H9 (cell line): ENCODE measurements at regions not wholly inside any gene's neighbourhood (a gene's known extent, or its start where the extent isn't known, plus 50 kb on each side); places are given as distances from the start of the nearest gene placed in this dataset.

Experiments
- DNase-seq: peaks from one replicate; pipeline ENCODE4 v3.0.0-alpha.2; 2017
- H2AFZ ChIP-seq: one replicate; pipeline ENCODE4 v1.6.1; 2013; ENCODE audit warnings: mild to moderate bottlenecking, low read length, control low read depth, moderate library complexity
- H2AK5ac ChIP-seq: 2 replicates; pipeline ENCODE4 v1.6.1; 2013; ENCODE audit warnings: low read length, control low read depth, mixed read lengths; ENCODE audit not compliant: insufficient read length
- H2BK120ac ChIP-seq: one replicate; pipeline ENCODE4 v1.6.1; 2013; ENCODE audit warnings: low read depth, mild to moderate bottlenecking, low read length, control low read depth, inconsistent platforms; ENCODE audit not compliant: poor library complexity, severe bottlenecking
- H2BK12ac ChIP-seq: 2 replicates; pipeline ENCODE4 v1.6.1; 2013; ENCODE audit warnings: low read length, control low read depth, mixed read lengths, low read depth; ENCODE audit not compliant: insufficient read length
- H2BK15ac ChIP-seq: 2 replicates; pipeline ENCODE4 v1.6.1; 2013; ENCODE audit warnings: low read depth, low read length, control low read depth
- H2BK20ac ChIP-seq: one replicate; pipeline ENCODE4 v1.6.1; 2013; ENCODE audit warnings: low read depth, mild to moderate bottlenecking, low read length, control low read depth, inconsistent platforms; ENCODE audit not compliant: poor library complexity, severe bottlenecking
- H2BK5ac ChIP-seq: 2 replicates; pipeline ENCODE4 v1.6.1; 2013; ENCODE audit warnings: low read length, control low read depth, mixed read lengths; ENCODE audit not compliant: insufficient read length
- H3K14ac ChIP-seq: 2 replicates; pipeline ENCODE4 v1.6.1; 2013; ENCODE audit warnings: low read length, control low read depth; ENCODE audit not compliant: insufficient read depth
- H3K18ac ChIP-seq: 2 replicates; pipeline ENCODE4 v1.6.1; 2013; ENCODE audit warnings: low read depth, mild to moderate bottlenecking, mixed read lengths, low read length, control low read depth; ENCODE audit not compliant: insufficient read length
- H3K23ac ChIP-seq: 2 replicates; pipeline ENCODE4 v1.6.1; 2013; ENCODE audit warnings: low read length, control low read depth, mixed read lengths, low read depth; ENCODE audit not compliant: insufficient read length
- H3K23me2 ChIP-seq: 2 replicates; pipeline ENCODE4 v1.6.1; 2013; ENCODE audit warnings: low read depth, mild to moderate bottlenecking, mixed read lengths, low read length, control low read depth; ENCODE audit not compliant: insufficient read length, poor library complexity, severe bottlenecking
- H3K27ac ChIP-seq: 2 replicates; pipeline ENCODE4 v1.5.1; 2013; ENCODE audit warnings: low read length, control low read depth, mixed read lengths, low read depth; ENCODE audit not compliant: insufficient read length
- H3K27me3 ChIP-seq: 2 replicates; pipeline ENCODE4 v1.6.1; 2013; ENCODE audit warnings: low read length, control low read depth, inconsistent platforms; ENCODE audit not compliant: insufficient read depth
- H3K4ac ChIP-seq: 2 replicates; pipeline ENCODE4 v1.6.1; 2013; ENCODE audit warnings: low read depth, mild to moderate bottlenecking, control low read depth, inconsistent platforms, low read length, moderate library complexity
- H3K4me1 ChIP-seq: 2 replicates; pipeline ENCODE4 v1.6.1; 2013; ENCODE audit warnings: low read length, control low read depth, inconsistent platforms; ENCODE audit not compliant: insufficient read depth
- H3K4me2 ChIP-seq: 2 replicates; pipeline ENCODE4 v1.6.1; 2013; ENCODE audit warnings: low read length, control low read depth, mixed read lengths; ENCODE audit not compliant: insufficient read length, insufficient read depth
- H3K56ac ChIP-seq: 2 replicates; pipeline ENCODE4 v1.6.1; 2013; ENCODE audit warnings: low read depth, mild to moderate bottlenecking, mixed read lengths, low read length, control low read depth; ENCODE audit not compliant: insufficient read length
- H3K79me1 ChIP-seq: 2 replicates; pipeline ENCODE4 v1.6.1; 2013; ENCODE audit warnings: low read depth, mild to moderate bottlenecking, moderate library complexity, low read length, control low read depth, inconsistent platforms; ENCODE audit not compliant: insufficient read depth, poor library complexity, severe bottlenecking
- H3K79me2 ChIP-seq: 2 replicates; pipeline ENCODE4 v1.6.1; 2013; ENCODE audit warnings: low read length, control low read depth, inconsistent platforms; ENCODE audit not compliant: insufficient read depth
- H3K9ac ChIP-seq: 2 replicates; pipeline ENCODE4 v1.6.1; 2013; ENCODE audit warnings: low read length, control low read depth, mixed read lengths; ENCODE audit not compliant: insufficient read length; ENCODE audit errors: extremely low read depth
- H3K9me3 ChIP-seq: one replicate; pipeline ENCODE4 v1.6.1; 2013; ENCODE audit warnings: low read depth, low read length, inconsistent platforms; ENCODE audit not compliant: control insufficient read depth
- H3T11ph ChIP-seq: one replicate; pipeline ENCODE4 v1.6.1; 2013; ENCODE audit warnings: mild to moderate bottlenecking, low read length, control low read depth, inconsistent platforms
- H4K20me1 ChIP-seq: one replicate; pipeline ENCODE4 v1.6.1; 2013; ENCODE audit not compliant: control insufficient read depth, insufficient read length, insufficient read depth
- H4K5ac ChIP-seq: 2 replicates; pipeline ENCODE4 v1.6.1; 2013; ENCODE audit warnings: low read depth, mild to moderate bottlenecking, mixed read lengths, low read length, control low read depth; ENCODE audit not compliant: insufficient read length
- H4K8ac ChIP-seq: replicated peaks from 2 replicates; pipeline ENCODE4 v1.6.1; 2013; ENCODE audit warnings: low read length, control low read depth, mixed read lengths, low read depth; ENCODE audit not compliant: insufficient read length
- H4K91ac ChIP-seq: 2 replicates; pipeline ENCODE4 v1.6.1; 2013; ENCODE audit warnings: low read depth, mild to moderate bottlenecking, moderate library complexity, mixed read lengths, low read length, control low read depth; ENCODE audit not compliant: insufficient read length
- H3K27ac Mint-ChIP-seq, 3 experiments: 2 replicates in 2 of 3; 3 replicates in 1 of 3; pipeline ENCODE4 v1.8.0; 2020 to 2021; ENCODE audit warnings: mixed read lengths in 3 of 3, mild to moderate bottlenecking in 1 of 3, moderate library complexity in 1 of 3
- H3K27me3 Mint-ChIP-seq: 2 replicates; pipeline ENCODE4 v1.8.0; 2021; ENCODE audit warnings: low read depth, mild to moderate bottlenecking, moderate library complexity, mixed read lengths
- H3K36me3 Mint-ChIP-seq, 3 experiments: 2 replicates in 2 of 3; 3 replicates in 1 of 3; pipeline ENCODE4 v1.8.0; 2020 to 2021; ENCODE audit warnings: low read depth in 3 of 3, mixed read lengths in 3 of 3; ENCODE audit not compliant: insufficient read depth in 1 of 3
- H3K4me1 Mint-ChIP-seq, 2 experiments: 2 replicates each; pipeline ENCODE4 v1.8.0; 2020; ENCODE audit warnings: mixed read lengths in 2 of 2
- H3K4me3 Mint-ChIP-seq, 2 experiments: 2 replicates in 1 of 2; 3 replicates in 1 of 2; pipeline ENCODE4 v1.8.0; 2020 to 2021; ENCODE audit warnings: mild to moderate bottlenecking in 2 of 2, mixed read lengths in 2 of 2, moderate library complexity in 1 of 2
- H3K9me3 Mint-ChIP-seq, 2 experiments: 2 replicates in 1 of 2; 3 replicates in 1 of 2; pipeline ENCODE4 v1.8.0; 2020; ENCODE audit warnings: mild to moderate bottlenecking in 2 of 2, mixed read lengths in 2 of 2, moderate library complexity in 1 of 2
- CTCF ChIP-seq: fragments of 200-600 bp; sonication (generic); conservative IDR thresholded peaks from 3 replicates; pipeline ENCODE4 v1.8.0; 2021; ENCODE audit warnings: antibody characterized with exemption, mild to moderate bottlenecking

GRCh38 chr6:73951183-73951582 lies 255.2 kb downstream of the CD109 start:
- Histone ChIP-seq H2BK5ac (no peak overlapping the region), H2BK12ac (no peak overlapping the region), H2AFZ (no peak overlapping the region), H2BK15ac (no peak overlapping the region), H3K9me3 (no peaks in the 10 kb centered on the region), H2BK120ac (no peak overlapping the region), H4K5ac (no peak overlapping the region), H3K56ac (no peak overlapping the region), H3K27ac (no peak overlapping the region), H4K91ac (no peak overlapping the region), H3K4me2 (no peak overlapping the region), H3K23ac (no peak overlapping the region), H2AK5ac (no peak overlapping the region), H3K79me1 (no peaks in the 10 kb centered on the region), H3K4me1 (no peaks in the 10 kb centered on the region), H3K27me3 (no peaks in the 10 kb centered on the region), H3K9ac (no peak overlapping the region), H4K20me1 (no peaks in the 10 kb centered on the region), H3K4ac (no peak overlapping the region), H2BK20ac (no peak overlapping the region), H3K18ac (no peak overlapping the region), H3T11ph (no peak overlapping the region), H3K79me2 (no peaks in the 10 kb centered on the region), H4K8ac (no peak overlapping the region), H3K23me2 (no peaks in the 10 kb centered on the region), H3K14ac (no peak overlapping the region)
- Mint-ChIP-seq H3K4me3 (no peak overlapping the region), H3K27ac (no peak overlapping the region), H3K9me3 (no peaks in the 10 kb centered on the region), H3K36me3 (peaks cover 0 to 3% (median 0%) of the 10 kb centered on the region in 3 experiments; a peak in 3 of 7 replicates), H3K27me3 (no peaks in the 10 kb centered on the region), H3K4me1 (peaks cover 14% of the 10 kb centered on the region in 2 experiments)
- no peak for TF ChIP-seq CTCF
- no peak for DNase-seq
